GM08714 (cell line): ENCODE measurements at regions not wholly inside any gene's neighbourhood (a gene's known extent, or its start where the extent isn't known, plus 50 kb on each side); places are given as distances from the start of the nearest gene placed in this dataset.

Source experiments
- H3K4me3 ChIP-seq: fragments of 200-500 bp; sonication (Bioruptor generic); 2 replicates; pipeline ENCODE4 v1.5.1; 2014; ENCODE audit warnings: mild to moderate bottlenecking, low read length, inconsistent platforms
- ZNF274 ChIP-seq: IDR thresholded peaks from 2 replicates; pipeline ENCODE4 v1.6.1; 2012; ENCODE audit warnings: mild to moderate bottlenecking, low read depth, low read length

DNA sequence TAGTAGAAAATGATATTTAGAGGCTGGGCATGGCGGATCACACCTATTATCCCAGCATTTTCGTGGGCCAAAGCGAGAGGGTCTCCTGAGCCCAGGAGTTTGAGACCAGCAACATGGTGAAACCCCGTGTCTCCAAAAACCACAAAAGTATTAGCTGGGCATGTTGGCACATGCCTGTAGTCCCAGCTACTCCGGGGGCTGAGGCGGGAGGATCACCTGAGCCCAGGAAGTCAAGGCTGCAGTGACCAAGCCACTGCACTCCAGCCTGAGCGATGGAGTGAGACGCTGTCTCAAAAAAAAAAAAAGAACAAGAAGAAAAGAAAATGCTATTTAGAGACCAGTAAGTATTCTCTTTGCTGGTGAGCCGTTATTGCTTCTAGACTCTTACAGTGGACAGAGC is 79.2 kb upstream of the MDM1 start:
- TF ChIP-seq ZNF274 = no peak
- H3K4me3 ChIP-seq = no peak overlapping the region

DNA sequence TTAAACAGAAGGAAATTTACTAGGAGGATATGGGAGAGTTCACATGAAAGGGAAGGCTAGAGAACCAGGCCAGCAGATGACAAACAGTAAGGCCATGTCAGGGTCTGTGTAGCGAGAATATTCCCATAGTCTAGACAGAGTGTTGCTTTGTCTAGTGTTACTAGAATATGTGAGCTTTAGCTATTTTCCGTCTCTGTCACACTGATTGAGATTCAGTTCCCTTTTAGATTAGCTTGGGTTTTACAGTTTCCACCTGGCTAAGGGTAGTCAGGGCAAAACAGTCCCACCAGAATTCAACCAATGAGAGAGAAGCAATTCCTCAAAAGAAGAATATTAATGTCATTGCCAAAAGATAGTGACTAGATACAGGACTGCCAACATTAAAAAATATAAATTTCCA is 82.8 kb upstream of the MDM1 start:
- TF ChIP-seq ZNF274 = no peak
- no peak overlapping the region for H3K4me3 ChIP-seq

DNA sequence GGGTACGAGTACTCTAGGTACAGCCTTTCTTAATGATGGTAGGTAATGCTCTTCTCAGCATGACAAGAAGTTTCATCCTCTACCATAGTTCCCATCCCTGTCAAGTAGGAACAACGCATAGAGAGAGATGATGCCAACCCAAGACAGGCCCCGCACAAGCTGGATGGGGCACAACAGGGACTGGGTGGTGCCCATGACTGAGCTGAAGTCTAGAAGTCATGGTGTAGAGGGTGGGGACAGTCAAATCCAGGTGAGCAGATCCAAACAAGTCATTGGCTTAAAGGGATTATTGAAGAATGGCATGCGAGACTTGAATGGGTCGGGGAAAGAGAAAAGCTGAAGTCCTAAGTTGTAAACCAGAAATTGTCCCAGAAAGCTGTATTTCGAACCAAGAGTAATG is 84.2 kb upstream of the MDM1 start:
- TF ChIP-seq ZNF274 = no peak
- H3K4me3 ChIP-seq = no peak overlapping the region

DNA sequence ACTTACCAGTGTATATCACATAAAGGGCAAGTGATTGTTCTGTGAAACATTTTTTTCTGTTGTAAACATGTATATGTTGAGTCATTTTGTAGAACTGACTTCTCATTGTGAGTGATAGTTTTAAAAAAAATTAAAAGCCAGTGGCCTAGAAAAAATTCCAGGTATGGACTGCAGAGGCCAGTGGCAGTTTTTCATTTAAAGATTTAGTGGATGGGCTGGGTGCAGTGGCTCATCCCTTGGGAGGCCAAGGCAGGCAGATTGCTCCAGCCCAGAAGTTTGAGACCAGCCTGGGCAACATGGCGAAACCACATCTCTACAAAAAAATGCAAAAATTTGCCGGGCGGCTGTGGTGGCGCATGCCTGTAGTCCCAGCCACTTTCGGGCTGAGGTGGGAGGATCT is 84.7 kb upstream of the MDM1 start:
- no peak for TF ChIP-seq ZNF274
- no peak overlapping the region for H3K4me3 ChIP-seq

DNA sequence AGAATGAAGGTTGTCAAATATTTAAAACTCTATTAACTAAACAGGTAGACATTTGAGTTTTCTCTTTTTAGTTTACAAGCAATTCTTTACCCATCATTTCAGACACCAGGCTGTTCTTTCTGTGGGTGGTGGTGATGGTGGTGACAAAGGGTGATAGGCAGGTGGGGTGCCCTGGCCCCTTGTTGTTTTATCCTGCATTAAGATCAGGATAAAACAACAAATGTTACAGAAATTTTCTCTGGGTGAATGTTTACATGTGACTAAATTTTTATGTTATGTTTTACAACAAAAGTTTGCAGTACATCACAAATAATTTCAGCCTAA is 85.9 kb upstream of the MDM1 start:
- TF ChIP-seq ZNF274 = no peak
- no peak overlapping the region for H3K4me3 ChIP-seq

DNA sequence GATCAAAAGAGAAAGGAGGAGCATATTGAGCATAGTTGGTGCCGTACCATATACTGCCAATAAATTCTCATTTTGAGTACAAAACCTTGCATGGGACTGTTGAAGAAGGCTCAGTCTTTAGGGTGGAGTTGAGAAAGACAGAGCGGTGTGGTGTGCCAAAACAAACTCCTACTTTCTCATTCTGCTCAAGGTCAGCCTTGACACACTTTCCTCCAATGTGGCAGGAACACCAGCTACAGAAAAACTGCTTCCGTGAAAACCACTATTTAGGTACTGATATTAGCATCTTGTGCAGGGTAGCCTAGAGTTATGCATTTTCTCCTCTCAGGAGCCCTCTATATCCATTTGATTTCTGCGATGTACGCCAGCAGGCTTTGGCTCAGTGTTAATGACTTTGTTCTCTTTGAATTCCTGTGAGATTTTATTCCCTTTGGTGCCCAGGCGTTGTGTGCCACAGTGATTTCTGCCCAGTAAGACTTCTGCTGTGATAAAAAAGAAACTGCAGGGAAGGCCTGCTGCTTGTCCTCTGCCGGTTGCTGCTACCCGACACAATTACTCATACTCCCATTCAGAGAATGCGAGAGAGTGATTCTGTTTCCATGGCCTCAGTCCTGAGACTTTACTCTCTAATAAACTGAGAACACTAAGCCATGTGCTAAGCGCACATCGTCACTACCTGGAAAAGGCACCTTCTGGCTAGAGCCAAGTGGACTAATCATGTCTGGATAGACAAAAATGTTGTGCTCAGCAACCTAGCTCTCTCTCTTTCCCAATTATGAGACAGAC is 88.3 kb upstream of the MDM1 start:
- no peak overlapping the region for H3K4me3 ChIP-seq
- no peak for TF ChIP-seq ZNF274

DNA sequence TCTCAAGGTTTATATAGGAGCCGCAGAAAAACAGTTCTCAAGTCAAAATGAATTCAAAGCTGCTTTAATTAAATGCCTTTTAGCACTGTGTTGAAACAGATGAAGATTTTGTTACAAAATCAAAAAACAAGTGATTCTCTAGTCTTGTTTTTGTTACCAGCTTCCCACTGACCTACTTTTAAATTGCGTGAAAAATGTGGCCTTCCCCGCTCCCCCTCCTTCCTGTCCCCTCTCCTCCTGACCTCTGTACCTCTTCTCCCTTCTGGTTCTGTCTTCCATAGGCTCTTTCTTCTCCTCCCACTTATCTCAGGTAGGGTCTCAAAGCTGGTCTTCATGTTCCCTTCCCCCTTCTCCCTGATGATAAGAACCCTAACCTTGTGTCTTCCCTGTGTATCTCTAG is 90.0 kb upstream of the MDM1 start:
- TF ChIP-seq ZNF274 = no peak

DNA sequence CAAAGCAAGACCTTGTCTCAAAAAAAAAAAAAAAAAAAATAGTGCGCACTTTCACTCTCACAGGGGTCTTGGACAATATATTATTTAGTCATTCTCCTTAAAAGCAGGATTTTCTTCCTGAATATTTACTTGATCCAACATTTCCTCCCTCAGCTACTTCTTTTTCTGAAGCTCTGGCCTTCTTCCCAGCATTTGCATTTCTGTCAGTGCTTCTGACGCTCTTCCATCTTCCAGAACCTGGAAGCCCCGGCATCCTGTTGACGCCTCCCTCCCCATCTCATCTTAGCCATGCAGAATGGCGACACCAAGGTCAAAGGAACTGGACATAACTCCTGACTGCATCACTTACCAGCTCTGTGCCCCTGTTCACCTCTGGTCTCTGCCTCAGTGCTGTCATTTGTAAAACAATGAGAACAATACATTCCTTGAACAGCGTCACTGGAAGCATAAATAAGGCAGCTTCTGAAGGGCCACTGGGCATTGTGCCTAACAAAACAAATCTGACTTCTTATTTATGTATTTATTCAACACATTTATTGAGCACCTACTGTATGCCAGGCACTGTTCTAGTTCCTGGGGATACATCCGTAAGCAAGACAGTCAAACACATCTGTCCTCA is 90.9 kb upstream of the MDM1 start:
- no peak for TF ChIP-seq ZNF274
- H3K4me3 ChIP-seq = no peak overlapping the region

More for the DNA sequence above, 90.0 kb upstream of the MDM1 start:
- no peak overlapping the region for H3K4me3 ChIP-seq

DNA sequence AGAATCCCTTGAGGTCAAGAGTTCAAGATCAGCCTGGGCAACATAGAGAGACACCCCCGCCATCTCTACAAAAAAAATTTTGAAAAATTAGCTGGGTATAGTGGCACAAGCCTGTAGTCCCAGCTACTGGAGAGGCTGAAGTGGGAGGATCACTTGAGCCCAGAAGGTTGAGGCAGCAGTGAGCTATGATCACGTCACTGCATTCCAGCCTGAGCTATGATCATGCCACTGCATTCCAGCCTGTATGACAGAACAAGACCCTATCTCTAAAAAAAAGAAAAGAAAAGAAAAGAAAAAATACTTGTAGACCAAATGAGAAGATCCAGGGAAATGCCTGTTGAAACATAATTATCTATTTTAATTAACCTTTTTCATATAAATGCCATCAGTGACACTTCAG is 93.8 kb upstream of the MDM1 start:
- TF ChIP-seq ZNF274 = no peak
- no peak overlapping the region for H3K4me3 ChIP-seq

DNA sequence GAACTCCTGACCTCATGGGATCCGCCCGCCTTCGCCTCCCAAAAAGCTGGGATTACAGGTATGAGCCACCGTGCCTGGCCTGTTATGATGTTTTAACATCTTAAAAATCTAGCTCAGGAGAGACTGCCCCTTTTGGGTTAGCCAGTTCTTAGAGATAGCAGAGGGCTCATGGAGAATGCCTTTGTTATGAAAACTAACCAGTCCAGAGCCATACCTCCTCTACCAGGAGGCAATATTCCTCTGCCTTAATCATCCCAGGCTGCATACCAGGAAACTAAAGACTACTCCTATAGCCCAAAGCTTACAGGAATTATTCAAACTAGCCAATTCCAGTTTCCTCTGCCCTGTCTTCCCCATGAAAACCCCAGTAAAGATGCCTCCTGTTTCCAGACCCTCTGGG is 96.0 kb upstream of the MDM1 start:
- no peak for TF ChIP-seq ZNF274
- H3K4me3 ChIP-seq = no peak overlapping the region

DNA sequence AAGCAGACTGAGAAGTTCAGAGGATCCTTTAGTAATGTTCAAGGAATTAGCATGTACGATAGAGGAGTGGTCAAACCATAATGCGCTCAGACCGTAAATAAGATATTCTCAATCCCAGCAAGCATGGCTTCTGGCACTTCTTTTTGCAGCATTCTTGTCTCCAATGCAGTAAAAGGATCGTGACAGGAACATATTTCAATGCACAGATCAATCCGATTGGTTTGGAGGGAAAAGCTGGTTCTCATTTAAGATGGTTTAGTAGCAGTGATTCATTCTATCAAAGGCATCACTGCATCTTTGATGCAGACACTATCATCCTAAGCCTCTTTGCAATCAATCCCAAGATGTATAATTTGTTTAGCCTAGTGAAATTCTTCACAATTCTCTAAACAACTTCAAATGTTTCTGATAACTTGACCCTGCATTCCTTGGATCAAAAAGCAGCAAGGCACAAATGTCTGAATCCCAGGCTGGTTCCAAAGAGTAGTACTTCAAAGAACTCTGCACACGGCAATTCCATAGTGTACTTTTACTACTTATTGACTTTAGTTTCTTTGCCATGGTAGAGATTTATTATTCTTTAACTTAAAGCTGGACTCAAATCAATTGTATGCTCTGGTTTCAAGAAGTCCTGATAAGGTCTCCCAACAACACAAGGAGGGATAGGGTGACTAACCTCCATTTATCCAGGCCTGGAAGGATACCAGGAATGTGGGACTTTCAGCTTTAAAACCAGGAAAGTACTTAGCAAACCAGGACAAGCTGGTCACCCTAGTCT is 96.8 kb upstream of the MDM1 start:
- no peak for TF ChIP-seq ZNF274
- no peak overlapping the region for H3K4me3 ChIP-seq

DNA sequence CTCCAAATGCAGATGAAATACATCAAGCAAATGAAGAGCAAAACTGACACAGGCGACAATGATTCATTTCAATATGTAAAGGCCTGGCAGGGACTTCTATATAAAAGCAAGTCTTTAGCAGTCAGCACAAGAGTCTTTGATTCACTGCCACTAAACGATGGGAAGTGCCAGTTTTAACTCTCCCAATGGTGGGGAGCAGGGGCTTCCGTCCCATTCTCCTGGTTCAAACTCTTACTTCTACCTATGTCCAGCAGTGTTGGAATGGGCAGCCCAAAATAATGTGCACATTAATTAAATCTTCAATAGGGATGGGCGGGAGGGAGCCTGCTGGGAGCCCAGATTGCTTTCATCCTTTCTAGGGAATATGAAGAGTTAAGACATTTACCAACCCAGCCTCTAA is 97.5 kb upstream of the MDM1 start:
- no peak overlapping the region for H3K4me3 ChIP-seq
- TF ChIP-seq ZNF274 = no peak

DNA sequence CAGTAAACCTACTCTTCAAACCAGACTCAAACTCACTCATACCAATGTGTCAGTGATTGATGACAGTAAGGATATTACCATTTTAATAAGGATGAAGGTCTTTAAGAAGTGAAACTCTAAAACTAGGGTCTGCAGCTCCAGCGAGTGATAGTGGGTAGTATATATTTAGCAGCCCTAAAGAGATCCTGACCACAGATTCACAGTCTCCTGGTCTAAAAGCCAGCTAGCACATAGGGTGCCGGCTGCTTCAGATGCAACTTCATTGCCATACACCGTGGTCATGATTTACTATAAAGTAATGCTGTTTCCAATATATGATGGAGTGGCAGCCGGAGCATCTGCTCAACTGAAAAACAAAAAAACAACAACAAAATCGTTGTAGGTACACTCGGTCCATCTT is 99.6 kb upstream of the MDM1 start:
- no peak for TF ChIP-seq ZNF274

DNA sequence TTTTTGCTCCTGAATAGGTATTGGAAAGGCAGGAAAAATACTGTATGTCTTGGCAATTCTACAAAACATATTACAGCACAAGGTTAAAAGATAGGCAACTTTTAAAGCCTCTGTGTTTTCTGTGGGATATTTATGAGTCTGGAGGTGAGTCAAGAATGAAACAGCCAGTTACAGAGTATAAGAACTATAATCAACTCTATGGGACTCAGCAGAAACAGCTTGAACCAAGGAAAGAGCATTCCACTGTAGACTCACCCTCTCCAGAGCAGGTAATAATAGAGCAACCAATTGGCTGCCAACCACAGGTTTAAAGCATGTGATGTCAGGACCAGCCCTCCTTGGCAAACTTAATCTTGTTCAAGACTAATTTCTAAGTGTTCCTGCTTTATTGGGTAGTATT is 100.5 kb upstream of the MDM1 start:
- H3K4me3 ChIP-seq = no peak overlapping the region
- TF ChIP-seq ZNF274 = no peak

More for the DNA sequence above, 99.6 kb upstream of the MDM1 start:
- no peak overlapping the region for H3K4me3 ChIP-seq
